Endothelial cell of hepatic sinusoid (primary cell): ENCODE measurements at regions not wholly inside any gene's neighbourhood (a gene's known extent, or its start where the extent isn't known, plus 50 kb on each side); places are given as distances from the start of the nearest gene placed in this dataset.

Experiments used
- in situ Hi-C: cut with HindIII; loops from 2 replicates; pipeline ENCODE4 v1.10.0; 2017; ENCODE audit warnings: low sequenced_read_pairs

- in situ Hi-C loops = no loop called here
These were observed 87.0 kb upstream of the GLIS3 start for GRCh38 chr9:4386819-4387218.

- in situ Hi-C loops = no loop called here
These were observed 84.9 kb upstream of the GLIS3 start for GRCh38 chr9:4384750-4385149.

- in situ Hi-C loops = no loop called here
These were observed 83.0 kb upstream of the GLIS3 start for GRCh38 chr9:4382722-4383317.

GRCh38 chr9:4381744-4382143, 81.9 kb upstream of the GLIS3 start:
- in situ Hi-C loops = no loop called here

- in situ Hi-C loops = no loop called here
These were observed 80.5 kb upstream of the GLIS3 start for GRCh38 chr9:4380406-4380805.

- in situ Hi-C loops = no loop called here
These were observed 75.7 kb upstream of the GLIS3 start for GRCh38 chr9:4375424-4376200.

- in situ Hi-C loops = no loop called here
These were observed 71.2 kb upstream of the GLIS3 start for GRCh38 chr9:4371108-4371507.

GRCh38 chr9:4370501-4370900, 70.6 kb upstream of the GLIS3 start:
- in situ Hi-C loops = no loop called here

- in situ Hi-C loops = no loop called here
These were observed 66.9 kb upstream of the GLIS3 start for GRCh38 chr9:4366591-4367330.

- in situ Hi-C loops = no loop called here
These were observed 65.2 kb upstream of the GLIS3 start for GRCh38 chr9:4365055-4365454.

- in situ Hi-C loops = no loop called here
These were observed 62.4 kb upstream of the GLIS3 start for GRCh38 chr9:4362281-4362680.

GRCh38 chr9:4359016-4359415, 59.1 kb upstream of the GLIS3 start:
- in situ Hi-C loops = no loop called here

GRCh38 chr9:4357929-4358328, 58.1 kb upstream of the GLIS3 start:
- in situ Hi-C loops = no loop called here

GRCh38 chr9:4356306-4356705, 56.4 kb upstream of the GLIS3 start:
- in situ Hi-C loops = no loop called here

- in situ Hi-C loops = no loop called here
These were observed 53.4 kb upstream of the GLIS3 start for GRCh38 chr9:4353236-4353635.

GRCh38 chr9:4349816-4350418, 50.0 kb upstream of the GLIS3 start:
- in situ Hi-C loops = loop anchor here (5.0 kb wide), 1 partner anchor 83 kb away; no protein-coding TSS in a partner anchor
